WTC11 (cell line): ENCODE measurements at regions not wholly inside any gene's neighbourhood (a gene's known extent, or its start where the extent isn't known, plus 50 kb on each side); places are given as distances from the start of the nearest gene placed in this dataset.
A peak's percentile ranks its signal among the peaks of the same experiment; 100 is the strongest.

Experiments used
- ATAC-seq: fragments of 200-7000 bp; cut with Tn5 transposase; 2 replicates; pipeline ENCODE4 v1.10.0; 2021; ENCODE audit warnings: mild to moderate bottlenecking, moderate library complexity
- CTCF ChIA-PET: fragments of 300-600 bp; sonication (Branson Sonifier 250); formaldehyde crosslinking; loops from one replicate; lab custom pipeline; 2021; ENCODE audit warnings: antibody characterized with exemption; lab: Charles Lee
- POLR2A ChIA-PET: fragments of 350-600 bp; sonication (Branson Sonifier 250); formaldehyde crosslinking; loops from one replicate; lab custom pipeline; 2021; ENCODE audit warnings: antibody characterized with exemption; lab: Charles Lee
- DNase-seq: peaks from one replicate; pipeline ENCODE4 v3.0.0; 2021; ENCODE audit warnings: low spot score
- H3K27ac Mint-ChIP-seq: 2 replicates; pipeline ENCODE4 v1.8.0; 2021; ENCODE audit warnings: mixed read lengths
- H3K27me3 Mint-ChIP-seq: 2 replicates; pipeline ENCODE4 v1.8.0; 2021; ENCODE audit warnings: low read depth, mild to moderate bottlenecking, moderate library complexity, mixed read lengths
- H3K36me3 Mint-ChIP-seq: 2 replicates; pipeline ENCODE4 v1.8.0; 2021; ENCODE audit warnings: mixed read lengths
- H3K4me1 Mint-ChIP-seq: 2 replicates; pipeline ENCODE4 v1.8.0; 2022; ENCODE audit warnings: mixed read lengths
- H3K4me3 Mint-ChIP-seq: 2 replicates; pipeline ENCODE4 v1.8.0; 2021; ENCODE audit warnings: mild to moderate bottlenecking, moderate library complexity, mixed read lengths
- H3K9me3 Mint-ChIP-seq: 2 replicates; pipeline ENCODE4 v1.8.0; 2021; ENCODE audit warnings: mixed read lengths
- GABPB1 ChIP-seq: sonication (generic); formaldehyde crosslinking; IDR thresholded peaks from 2 replicates; pipeline ENCODE4 v1.8.1; 2023; ENCODE audit warnings: mild to moderate bottlenecking, missing genetic modification reagents
- GRHL2 ChIP-seq: fragments of 250-450 bp; sonication (Bioruptor Pico); IDR thresholded peaks from 2 replicates; pipeline ENCODE4 v1.8.0; 2022; ENCODE audit warnings: mild to moderate bottlenecking, moderate library complexity; ENCODE audit not compliant: insufficient replicate concordance, severe bottlenecking
- GTF2I ChIP-seq: fragments of 250-450 bp; sonication (Bioruptor Pico); conservative IDR thresholded peaks from 2 replicates; pipeline ENCODE4 v1.4.0; 2021; ENCODE audit warnings: mild to moderate bottlenecking
- HMGA2 ChIP-seq: fragments of 250-450 bp; sonication (Bioruptor Pico); IDR thresholded peaks from 2 replicates; pipeline ENCODE4 v1.4.0; 2021; ENCODE audit warnings: mild to moderate bottlenecking, moderate library complexity
- SMAD3 ChIP-seq: sonication (generic); formaldehyde crosslinking; IDR thresholded peaks from 2 replicates; pipeline ENCODE4 v1.8.0; 2022; ENCODE audit warnings: missing genetic modification reagents, mild to moderate bottlenecking, borderline replicate concordance
- ZNF121 ChIP-seq: sonication (generic); formaldehyde crosslinking; IDR thresholded peaks from 2 replicates; pipeline ENCODE4 v1.8.0; 2023; ENCODE audit warnings: missing genetic modification reagents
- ZNF232 ChIP-seq: sonication (generic); formaldehyde crosslinking; IDR thresholded peaks from 2 replicates; pipeline ENCODE4 v1.8.0; 2022; ENCODE audit warnings: mild to moderate bottlenecking, missing genetic modification reagents
- ZNF317 ChIP-seq: sonication (generic); formaldehyde crosslinking; IDR thresholded peaks from 2 replicates; pipeline ENCODE4 v1.8.1; 2023; ENCODE audit warnings: low read depth, mild to moderate bottlenecking, moderate library complexity, missing genetic modification reagents, borderline replicate concordance
- TF ChIP-seq, protein P1 (sequence below): fragments of 250-450 bp; sonication (Bioruptor Pico); IDR thresholded peaks from 2 replicates; pipeline ENCODE4 v1.9.0; 2021; ENCODE audit warnings: mild to moderate bottlenecking
- TF ChIP-seq, protein P2 (sequence below): sonication (generic); formaldehyde crosslinking; IDR thresholded peaks from 2 replicates; pipeline ENCODE4 v1.8.1; 2022; ENCODE audit warnings: low read depth, missing genetic modification reagents, borderline replicate concordance
- TF ChIP-seq, protein P3 (sequence below): sonication (generic); formaldehyde crosslinking; IDR thresholded peaks from 2 replicates; pipeline ENCODE4 v1.8.1; 2022; ENCODE audit warnings: mild to moderate bottlenecking, missing genetic modification reagents, moderate library complexity, borderline replicate concordance
- TF ChIP-seq, protein P4 (sequence below): fragments of 250-450 bp; sonication (Bioruptor Pico); IDR thresholded peaks from 2 replicates; pipeline ENCODE4 v1.8.0; 2021; ENCODE audit warnings: mild to moderate bottlenecking
- TF ChIP-seq, protein P5 (sequence below): fragments of 250-450 bp; sonication (Bioruptor Pico); IDR thresholded peaks from 2 replicates; pipeline ENCODE4 v2.1.2; 2022; ENCODE audit warnings: mild to moderate bottlenecking, moderate library complexity
- TF ChIP-seq, protein P6 (sequence below): sonication (generic); formaldehyde crosslinking; IDR thresholded peaks from 2 replicates; pipeline ENCODE4 v1.8.0; 2022; ENCODE audit warnings: mild to moderate bottlenecking, missing genetic modification reagents

DNA sequence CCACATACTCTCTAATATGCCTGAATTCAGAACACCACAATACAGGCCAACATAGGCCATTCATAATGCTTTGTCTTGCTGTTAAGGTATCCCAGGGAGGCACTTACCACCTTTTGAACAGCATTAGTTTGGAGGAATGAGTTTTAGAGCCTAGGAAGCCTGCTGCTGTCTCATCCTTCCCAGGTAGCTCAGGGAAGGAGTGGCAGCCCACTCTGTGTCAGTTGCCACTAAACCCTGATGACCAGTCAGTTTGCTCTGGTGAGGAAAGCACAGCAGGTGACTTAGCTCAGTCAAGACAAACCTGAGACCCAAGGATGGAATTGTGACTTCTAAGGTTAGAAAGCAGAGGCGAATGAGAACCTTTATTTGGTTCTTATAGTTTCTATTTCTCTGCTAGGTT, 337.4 kb upstream of the ATP10B start (continued):
- TF ChIP-seq, protein P1, sequence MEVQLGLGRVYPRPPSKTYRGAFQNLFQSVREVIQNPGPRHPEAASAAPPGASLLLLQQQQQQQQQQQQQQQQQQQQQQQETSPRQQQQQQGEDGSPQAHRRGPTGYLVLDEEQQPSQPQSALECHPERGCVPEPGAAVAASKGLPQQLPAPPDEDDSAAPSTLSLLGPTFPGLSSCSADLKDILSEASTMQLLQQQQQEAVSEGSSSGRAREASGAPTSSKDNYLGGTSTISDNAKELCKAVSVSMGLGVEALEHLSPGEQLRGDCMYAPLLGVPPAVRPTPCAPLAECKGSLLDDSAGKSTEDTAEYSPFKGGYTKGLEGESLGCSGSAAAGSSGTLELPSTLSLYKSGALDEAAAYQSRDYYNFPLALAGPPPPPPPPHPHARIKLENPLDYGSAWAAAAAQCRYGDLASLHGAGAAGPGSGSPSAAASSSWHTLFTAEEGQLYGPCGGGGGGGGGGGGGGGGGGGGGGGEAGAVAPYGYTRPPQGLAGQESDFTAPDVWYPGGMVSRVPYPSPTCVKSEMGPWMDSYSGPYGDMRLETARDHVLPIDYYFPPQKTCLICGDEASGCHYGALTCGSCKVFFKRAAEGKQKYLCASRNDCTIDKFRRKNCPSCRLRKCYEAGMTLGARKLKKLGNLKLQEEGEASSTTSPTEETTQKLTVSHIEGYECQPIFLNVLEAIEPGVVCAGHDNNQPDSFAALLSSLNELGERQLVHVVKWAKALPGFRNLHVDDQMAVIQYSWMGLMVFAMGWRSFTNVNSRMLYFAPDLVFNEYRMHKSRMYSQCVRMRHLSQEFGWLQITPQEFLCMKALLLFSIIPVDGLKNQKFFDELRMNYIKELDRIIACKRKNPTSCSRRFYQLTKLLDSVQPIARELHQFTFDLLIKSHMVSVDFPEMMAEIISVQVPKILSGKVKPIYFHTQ (CRISPR knock-in tag) = no peak
- TF ChIP-seq, protein P2, sequence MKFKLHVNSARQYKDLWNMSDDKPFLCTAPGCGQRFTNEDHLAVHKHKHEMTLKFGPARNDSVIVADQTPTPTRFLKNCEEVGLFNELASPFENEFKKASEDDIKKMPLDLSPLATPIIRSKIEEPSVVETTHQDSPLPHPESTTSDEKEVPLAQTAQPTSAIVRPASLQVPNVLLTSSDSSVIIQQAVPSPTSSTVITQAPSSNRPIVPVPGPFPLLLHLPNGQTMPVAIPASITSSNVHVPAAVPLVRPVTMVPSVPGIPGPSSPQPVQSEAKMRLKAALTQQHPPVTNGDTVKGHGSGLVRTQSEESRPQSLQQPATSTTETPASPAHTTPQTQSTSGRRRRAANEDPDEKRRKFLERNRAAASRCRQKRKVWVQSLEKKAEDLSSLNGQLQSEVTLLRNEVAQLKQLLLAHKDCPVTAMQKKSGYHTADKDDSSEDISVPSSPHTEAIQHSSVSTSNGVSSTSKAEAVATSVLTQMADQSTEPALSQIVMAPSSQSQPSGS (CRISPR knock-in tag) = no peak
- TF ChIP-seq ZNF317 (CRISPR knock-in tag) (no peak), GRHL2 (CRISPR knock-in tag) (no peak)

DNA sequence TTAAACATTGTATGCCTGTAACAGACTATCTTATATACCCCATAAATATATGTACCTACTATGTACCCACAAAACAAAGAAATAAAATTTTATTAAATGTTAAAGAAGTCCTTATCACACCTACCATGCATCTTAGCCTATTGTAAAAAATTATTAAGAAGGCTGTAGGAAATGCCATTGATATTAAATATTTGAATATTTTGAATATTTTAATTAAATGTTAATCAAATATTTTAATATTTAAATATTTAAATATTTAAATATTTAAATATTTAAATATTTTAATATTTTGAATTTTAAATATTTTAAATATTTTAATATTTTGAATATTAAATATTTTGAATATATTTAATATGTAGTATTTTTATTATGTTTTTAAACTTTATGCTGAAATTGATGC, 331.5 kb upstream of the ATP10B start:
- ATAC-seq (no peak), DNase-seq (no peak)
- Mint-ChIP-seq H3K36me3 (0 out of 2 replicates have a peak, but pooled peaks cover 3% of the 10 kb centered on the region), H3K27me3 (no peaks in the 10 kb centered on the region; the same call in 1 of the 2 replicates), H3K4me1 (no peaks in the 10 kb centered on the region), H3K4me3 (no peak overlapping the region), H3K27ac (no peak overlapping the region), H3K9me3 (peaks cover 30% of the 10 kb centered on the region)
- no peak for TF ChIP-seq GABPB1 (CRISPR knock-in tag)
- peak; percentile 96 for TF ChIP-seq HMGA2 (CRISPR knock-in tag)
- TF ChIP-seq GTF2I (CRISPR knock-in tag) = no peak
- TF ChIP-seq, protein P3, sequence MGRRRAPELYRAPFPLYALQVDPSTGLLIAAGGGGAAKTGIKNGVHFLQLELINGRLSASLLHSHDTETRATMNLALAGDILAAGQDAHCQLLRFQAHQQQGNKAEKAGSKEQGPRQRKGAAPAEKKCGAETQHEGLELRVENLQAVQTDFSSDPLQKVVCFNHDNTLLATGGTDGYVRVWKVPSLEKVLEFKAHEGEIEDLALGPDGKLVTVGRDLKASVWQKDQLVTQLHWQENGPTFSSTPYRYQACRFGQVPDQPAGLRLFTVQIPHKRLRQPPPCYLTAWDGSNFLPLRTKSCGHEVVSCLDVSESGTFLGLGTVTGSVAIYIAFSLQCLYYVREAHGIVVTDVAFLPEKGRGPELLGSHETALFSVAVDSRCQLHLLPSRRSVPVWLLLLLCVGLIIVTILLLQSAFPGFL (CRISPR knock-in tag) = no peak
- no peak for TF ChIP-seq ZNF121 (CRISPR knock-in tag)
- ChIA-PET POLR2A (no interaction called here), CTCF (no interaction called here)

DNA sequence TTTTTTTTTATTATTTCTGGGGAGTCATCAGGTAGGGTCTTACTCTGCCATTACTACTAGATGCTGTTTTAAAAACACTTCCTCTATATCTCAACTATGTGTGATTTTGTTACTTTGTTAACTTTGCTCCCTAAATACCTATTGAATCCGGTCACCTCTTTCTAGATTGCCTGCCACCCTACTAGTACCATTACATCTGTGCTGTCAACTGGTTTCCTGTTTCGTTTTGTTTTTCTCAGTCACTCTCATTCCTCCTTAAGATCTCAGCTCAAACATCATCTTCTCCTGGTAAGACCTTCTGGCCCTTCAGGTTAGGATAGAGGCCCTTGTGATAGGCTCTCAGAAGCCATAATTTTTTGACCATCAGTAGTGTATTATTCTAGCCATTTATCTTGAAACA, 324.2 kb upstream of the ATP10B start:
- CTCF ChIA-PET = no interaction called here
- H3K27me3 Mint-ChIP-seq = no peaks in the 10 kb centered on the region
- ATAC-seq = no peak
- TF ChIP-seq, protein P4, sequence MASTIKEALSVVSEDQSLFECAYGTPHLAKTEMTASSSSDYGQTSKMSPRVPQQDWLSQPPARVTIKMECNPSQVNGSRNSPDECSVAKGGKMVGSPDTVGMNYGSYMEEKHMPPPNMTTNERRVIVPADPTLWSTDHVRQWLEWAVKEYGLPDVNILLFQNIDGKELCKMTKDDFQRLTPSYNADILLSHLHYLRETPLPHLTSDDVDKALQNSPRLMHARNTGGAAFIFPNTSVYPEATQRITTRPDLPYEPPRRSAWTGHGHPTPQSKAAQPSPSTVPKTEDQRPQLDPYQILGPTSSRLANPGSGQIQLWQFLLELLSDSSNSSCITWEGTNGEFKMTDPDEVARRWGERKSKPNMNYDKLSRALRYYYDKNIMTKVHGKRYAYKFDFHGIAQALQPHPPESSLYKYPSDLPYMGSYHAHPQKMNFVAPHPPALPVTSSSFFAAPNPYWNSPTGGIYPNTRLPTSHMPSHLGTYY (CRISPR knock-in tag) = no peak
- TF ChIP-seq GABPB1 (CRISPR knock-in tag) (no peak), ZNF232 (CRISPR knock-in tag) (no peak), SMAD3 (CRISPR knock-in tag) (no peak)
- TF ChIP-seq, protein P5, sequence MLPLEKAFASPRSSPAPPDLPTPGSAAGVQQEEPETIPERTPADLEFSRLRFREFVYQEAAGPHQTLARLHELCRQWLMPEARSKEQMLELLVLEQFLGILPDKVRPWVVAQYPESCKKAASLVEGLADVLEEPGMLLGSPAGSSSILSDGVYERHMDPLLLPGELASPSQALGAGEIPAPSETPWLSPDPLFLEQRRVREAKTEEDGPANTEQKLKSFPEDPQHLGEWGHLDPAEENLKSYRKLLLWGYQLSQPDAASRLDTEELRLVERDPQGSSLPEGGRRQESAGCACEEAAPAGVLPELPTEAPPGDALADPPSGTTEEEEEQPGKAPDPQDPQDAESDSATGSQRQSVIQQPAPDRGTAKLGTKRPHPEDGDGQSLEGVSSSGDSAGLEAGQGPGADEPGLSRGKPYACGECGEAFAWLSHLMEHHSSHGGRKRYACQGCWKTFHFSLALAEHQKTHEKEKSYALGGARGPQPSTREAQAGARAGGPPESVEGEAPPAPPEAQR = no peak
- TF ChIP-seq, protein P6, sequence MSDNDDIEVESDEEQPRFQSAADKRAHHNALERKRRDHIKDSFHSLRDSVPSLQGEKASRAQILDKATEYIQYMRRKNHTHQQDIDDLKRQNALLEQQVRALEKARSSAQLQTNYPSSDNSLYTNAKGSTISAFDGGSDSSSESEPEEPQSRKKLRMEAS = no peak
- TF ChIP-seq, all 79 proteins: peak for 0
- no peak for DNase-seq
- POLR2A ChIA-PET = no interaction called here
- Mint-ChIP-seq H3K9me3 (peaks cover 27% of the 10 kb centered on the region), H3K4me3 (no peak overlapping the region), H3K27ac (no peak overlapping the region), H3K36me3 (no peaks in the 10 kb centered on the region), H3K4me1 (no peaks in the 10 kb centered on the region)
